ENCODE measurements at regions not wholly inside any gene's neighbourhood (a gene's known extent, or its start where the extent isn't known, plus 50 kb on each side); places are given as distances from the start of the nearest gene placed in this dataset.

DNA sequence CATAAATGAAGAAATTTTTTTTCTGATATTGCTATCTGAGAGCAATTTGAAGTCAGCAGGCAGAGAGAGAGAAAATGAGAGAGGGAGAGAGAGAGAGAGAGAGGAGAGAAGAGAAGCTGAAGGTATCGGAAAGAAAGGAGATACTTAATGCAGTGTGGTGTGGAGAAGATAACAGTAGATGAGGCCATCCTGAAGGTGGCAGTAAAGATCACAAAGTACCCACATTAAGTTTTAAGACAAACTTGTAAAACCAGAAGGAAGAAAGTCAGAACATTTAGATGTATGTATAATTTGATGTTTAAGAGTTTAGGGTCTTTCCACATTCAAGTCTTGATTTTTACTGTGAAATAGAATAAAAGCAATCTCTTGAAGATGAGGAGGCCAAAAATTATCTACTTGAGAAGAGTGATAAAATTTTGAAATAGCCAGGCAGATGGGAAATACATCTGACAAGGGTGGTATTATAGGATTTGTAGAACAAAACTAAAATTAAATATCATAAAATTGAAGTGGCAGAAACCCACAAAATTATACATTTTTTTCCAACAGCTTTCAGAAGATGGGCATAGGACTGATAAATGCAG lies 1753.4 kb downstream of the MRPL39 start:
- TF ChIP-seq, protein P1, sequence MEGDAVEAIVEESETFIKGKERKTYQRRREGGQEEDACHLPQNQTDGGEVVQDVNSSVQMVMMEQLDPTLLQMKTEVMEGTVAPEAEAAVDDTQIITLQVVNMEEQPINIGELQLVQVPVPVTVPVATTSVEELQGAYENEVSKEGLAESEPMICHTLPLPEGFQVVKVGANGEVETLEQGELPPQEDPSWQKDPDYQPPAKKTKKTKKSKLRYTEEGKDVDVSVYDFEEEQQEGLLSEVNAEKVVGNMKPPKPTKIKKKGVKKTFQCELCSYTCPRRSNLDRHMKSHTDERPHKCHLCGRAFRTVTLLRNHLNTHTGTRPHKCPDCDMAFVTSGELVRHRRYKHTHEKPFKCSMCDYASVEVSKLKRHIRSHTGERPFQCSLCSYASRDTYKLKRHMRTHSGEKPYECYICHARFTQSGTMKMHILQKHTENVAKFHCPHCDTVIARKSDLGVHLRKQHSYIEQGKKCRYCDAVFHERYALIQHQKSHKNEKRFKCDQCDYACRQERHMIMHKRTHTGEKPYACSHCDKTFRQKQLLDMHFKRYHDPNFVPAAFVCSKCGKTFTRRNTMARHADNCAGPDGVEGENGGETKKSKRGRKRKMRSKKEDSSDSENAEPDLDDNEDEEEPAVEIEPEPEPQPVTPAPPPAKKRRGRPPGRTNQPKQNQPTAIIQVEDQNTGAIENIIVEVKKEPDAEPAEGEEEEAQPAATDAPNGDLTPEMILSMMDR (IDR thresholded peaks at IDR 0.05; ENCODE audit: unreplicated experiment), result no peak
- no peaks in the 10 kb centered on the region for H3K36me3 Mint-ChIP-seq
- H3K27ac Mint-ChIP-seq, result no peak overlapping the region
- H3K27me3 Mint-ChIP-seq (ENCODE audit: low read depth), result no peaks in the 10 kb centered on the region
- H3K9me3 Mint-ChIP-seq, result peaks cover 23% of the 10 kb centered on the region
- DNase-seq (ENCODE audit: low spot score in 2 of 2, unreplicated experiment in 2 of 2), result no peak
- H3K4me1 Mint-ChIP-seq, result no peaks in the 10 kb centered on the region
- H3K4me3 Mint-ChIP-seq, result no peak overlapping the region

DNA sequence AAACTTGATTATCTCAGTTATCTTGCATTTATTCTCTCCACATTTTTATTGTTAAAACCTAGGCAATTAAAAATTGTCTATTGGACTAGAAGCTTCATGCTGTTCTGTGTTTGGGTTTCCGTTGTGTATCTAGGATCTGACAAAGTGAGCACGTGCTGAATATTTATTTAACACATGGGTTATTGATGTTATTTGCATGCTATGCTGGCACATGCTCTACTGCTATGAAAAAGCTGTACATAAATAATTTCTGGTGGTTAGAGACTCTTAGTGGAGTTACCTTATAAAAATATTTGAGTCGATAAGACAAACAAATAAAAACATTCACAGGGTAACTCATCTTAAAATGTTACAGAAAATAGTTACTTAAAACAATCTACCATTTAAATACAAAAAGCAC lies 1769.7 kb downstream of the MRPL39 start:
- H3K27ac Mint-ChIP-seq, result no peak overlapping the region
- H3K4me3 Mint-ChIP-seq, result no peak overlapping the region
- no peaks in the 10 kb centered on the region for H3K4me1 Mint-ChIP-seq
- no peaks in the 10 kb centered on the region for H3K27me3 Mint-ChIP-seq (ENCODE audit: low read depth)
- TF ChIP-seq, protein P1 (IDR thresholded peaks at IDR 0.05; ENCODE audit: unreplicated experiment), result no peak
- H3K9me3 Mint-ChIP-seq, result peaks cover 60% of the 10 kb centered on the region
- no peak for DNase-seq (ENCODE audit: low spot score in 2 of 2, unreplicated experiment in 2 of 2)
- peaks cover 5% of the 10 kb centered on the region for H3K36me3 Mint-ChIP-seq

DNA sequence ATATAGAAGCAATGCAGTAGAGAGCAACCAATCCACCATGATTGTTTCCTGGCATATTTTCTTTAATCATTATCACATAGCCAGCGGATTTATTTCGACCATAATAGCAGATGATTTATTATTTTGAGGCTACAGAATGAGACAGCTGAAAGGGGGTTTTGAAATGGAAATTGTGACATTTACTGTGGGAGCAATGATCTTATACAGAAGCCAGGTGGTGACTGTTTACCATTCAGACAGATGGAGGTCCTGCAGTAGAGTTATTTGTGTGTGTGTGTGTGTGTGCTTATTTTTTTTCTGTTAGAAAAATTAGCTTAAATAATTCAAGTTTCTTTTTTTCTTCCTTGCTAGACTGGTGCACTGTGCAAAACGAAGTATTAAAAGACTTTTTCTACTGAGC lies 1784.5 kb downstream of the MRPL39 start:
- H3K9me3 Mint-ChIP-seq, result peaks cover 58% of the 10 kb centered on the region
- H3K4me1 Mint-ChIP-seq, result no peaks in the 10 kb centered on the region
- TF ChIP-seq, protein P1 (IDR thresholded peaks at IDR 0.05; ENCODE audit: unreplicated experiment), result no peak
- H3K27me3 Mint-ChIP-seq (ENCODE audit: low read depth), result no peaks in the 10 kb centered on the region
- no peak overlapping the region for H3K27ac Mint-ChIP-seq
- H3K4me3 Mint-ChIP-seq, result no peak overlapping the region
- DNase-seq (ENCODE audit: low spot score in 2 of 2, unreplicated experiment in 2 of 2), result no peak
- no peaks in the 10 kb centered on the region for H3K36me3 Mint-ChIP-seq

DNA sequence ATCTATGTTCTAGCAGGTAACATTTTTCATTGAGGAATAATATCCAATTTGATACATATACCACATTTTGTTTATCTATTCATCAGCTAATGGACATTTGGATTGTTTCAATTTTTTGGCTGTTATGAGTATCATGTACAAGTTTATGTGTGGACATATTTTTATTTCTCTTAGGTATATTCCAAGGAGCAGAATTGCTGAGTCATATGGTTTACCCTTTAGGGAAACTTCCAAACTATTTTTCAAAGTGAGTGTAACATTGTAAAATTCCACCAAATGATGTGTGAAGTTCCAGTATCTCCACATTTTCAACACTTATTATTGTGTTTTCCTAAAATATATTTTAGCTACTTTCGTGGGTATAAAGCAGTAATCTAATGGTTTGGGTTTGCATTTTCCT lies 1789.9 kb downstream of the MRPL39 start:
- H3K36me3 Mint-ChIP-seq, result no peaks in the 10 kb centered on the region
- no peak overlapping the region for H3K4me3 Mint-ChIP-seq
- H3K4me1 Mint-ChIP-seq, result no peaks in the 10 kb centered on the region
- peaks cover 53% of the 10 kb centered on the region for H3K9me3 Mint-ChIP-seq
- no peaks in the 10 kb centered on the region for H3K27me3 Mint-ChIP-seq (ENCODE audit: low read depth)
- no peak overlapping the region for H3K27ac Mint-ChIP-seq
- TF ChIP-seq, protein P1 (IDR thresholded peaks at IDR 0.05; ENCODE audit: unreplicated experiment), result no peak
- DNase-seq (ENCODE audit: low spot score in 2 of 2, unreplicated experiment in 2 of 2), result no peak

DNA sequence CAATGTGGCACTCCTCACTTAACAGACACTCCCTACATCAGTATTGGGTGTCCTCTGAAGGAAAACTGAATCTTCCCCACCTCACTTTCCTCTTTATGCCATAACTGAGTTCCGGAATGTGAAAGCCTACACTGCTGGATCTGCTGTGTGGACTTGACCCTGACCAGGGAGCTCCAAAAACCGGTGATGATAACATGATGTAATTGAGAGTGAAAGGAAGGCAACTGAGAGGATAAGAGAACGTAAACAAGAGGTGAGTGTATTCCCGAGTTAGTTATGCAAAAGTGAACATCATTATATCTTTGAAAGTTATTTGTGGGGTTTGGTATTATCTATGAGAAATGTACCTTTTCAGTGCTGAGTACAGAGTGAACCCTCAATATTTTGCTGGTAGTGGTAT lies 1794.8 kb downstream of the MRPL39 start:
- Mint-ChIP-seq H3K27me3 (ENCODE audit: low read depth) (no peaks in the 10 kb centered on the region), H3K36me3 (no peaks in the 10 kb centered on the region), H3K4me1 (no peaks in the 10 kb centered on the region), H3K27ac (no peak overlapping the region), H3K9me3 (peaks cover 52% of the 10 kb centered on the region), H3K4me3 (no peak overlapping the region)
- TF ChIP-seq, protein P1 (IDR thresholded peaks at IDR 0.05; ENCODE audit: unreplicated experiment), result no peak
- DNase-seq (ENCODE audit: low spot score in 2 of 2, unreplicated experiment in 2 of 2), result no peak

DNA sequence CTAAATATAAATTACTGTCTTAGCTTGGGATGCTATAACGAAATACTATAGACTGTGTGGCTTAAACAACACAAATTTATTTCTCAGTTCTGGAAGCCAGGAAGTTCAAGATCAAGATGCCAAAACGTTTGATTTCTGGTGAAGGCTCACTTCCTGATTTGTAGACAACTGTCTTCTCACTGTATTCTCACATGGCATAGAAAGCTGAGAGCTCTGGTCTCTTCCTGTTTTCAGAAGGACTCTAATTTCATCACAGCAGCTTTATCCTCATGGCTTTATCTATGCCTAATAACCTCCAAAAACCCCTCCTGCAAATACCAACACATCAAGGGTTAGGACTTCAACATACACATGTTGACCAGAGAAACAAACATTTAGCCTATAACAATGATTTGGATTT lies 1795.5 kb downstream of the MRPL39 start:
- no peaks in the 10 kb centered on the region for H3K36me3 Mint-ChIP-seq
- H3K4me3 Mint-ChIP-seq, result no peak overlapping the region
- H3K27me3 Mint-ChIP-seq (ENCODE audit: low read depth), result no peaks in the 10 kb centered on the region
- TF ChIP-seq, protein P1 (IDR thresholded peaks at IDR 0.05; ENCODE audit: unreplicated experiment), result no peak
- H3K9me3 Mint-ChIP-seq, result peaks cover 46% of the 10 kb centered on the region
- H3K27ac Mint-ChIP-seq, result no peak overlapping the region
- DNase-seq (ENCODE audit: low spot score in 2 of 2, unreplicated experiment in 2 of 2), result no peak
- H3K4me1 Mint-ChIP-seq, result no peaks in the 10 kb centered on the region

All from mesothelial cell of epicardium (in vitro differentiated cells).